Stimulated activated CD4-positive, alpha-beta T cell treated with anti-CD3 and anti-CD28 coated beads, Interleukin-12 subunit alpha, Interleukin-12 subunit beta, amount 100 ng/mL, for 4 hours (primary cell): ENCODE measurements at regions not wholly inside any gene's neighbourhood (a gene's known extent, or its start where the extent isn't known, plus 50 kb on each side); places are given as distances from the start of the nearest gene placed in this dataset.
"Not testable (repeated sequence)": the region's sequence is repeated elsewhere in the genome, so short reads cannot be mapped to it uniquely, and the experiment has no call there.

Experiments used
- DNase-seq: peaks from one replicate; pipeline ENCODE4 v3.0.0-alpha.2; 2020

DNA sequence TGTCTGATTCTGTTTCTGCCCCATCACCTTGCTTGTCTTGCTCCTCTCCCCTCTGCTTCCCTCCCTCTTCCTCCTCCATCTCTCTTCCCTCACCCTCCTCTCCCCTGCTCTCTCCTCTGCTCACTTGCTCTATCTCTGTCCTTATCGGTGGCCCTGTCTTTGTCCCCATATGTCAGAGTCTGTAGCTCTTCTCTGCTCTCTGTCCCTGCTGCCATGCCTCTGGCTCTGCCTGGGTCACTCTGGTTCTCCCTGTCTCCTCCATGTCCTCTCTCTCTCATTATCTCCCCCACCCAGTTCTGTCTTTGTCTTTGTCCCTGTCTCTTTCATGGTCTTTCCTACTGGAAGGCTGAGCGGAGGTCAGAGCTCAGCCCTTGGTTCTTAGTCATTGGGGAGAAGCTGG is 169.1 kb upstream of the NLRP1 start:
- no peak for DNase-seq

DNA sequence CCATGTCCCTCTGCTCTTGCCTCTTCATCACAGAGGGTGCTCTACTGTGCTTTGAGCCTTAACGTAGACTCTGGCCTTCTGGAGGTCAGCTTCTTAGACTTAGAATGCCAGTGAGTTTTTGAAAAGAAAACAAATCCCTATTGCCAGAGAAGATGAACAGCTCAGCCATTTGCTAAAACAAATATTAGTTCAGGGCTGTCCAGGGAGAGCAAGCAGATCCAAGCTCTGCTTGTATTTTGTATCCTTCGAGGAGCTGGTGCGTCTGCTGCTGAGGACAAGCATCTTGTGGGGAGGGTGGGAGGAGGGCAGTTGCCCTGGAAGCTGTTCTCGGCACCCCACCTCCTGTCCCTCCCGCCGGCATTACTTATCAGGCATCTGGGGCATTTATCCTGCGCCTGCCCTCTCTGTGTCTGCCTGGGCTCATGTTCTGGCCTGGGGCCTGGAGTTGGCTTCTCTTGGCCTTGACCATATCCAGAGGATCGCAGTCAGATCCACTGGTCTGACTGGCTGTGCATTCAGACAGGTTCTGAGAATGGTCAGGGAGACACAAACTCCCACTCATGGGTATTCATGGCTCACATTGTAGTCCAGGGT is 173.1 kb upstream of the NLRP1 start:
- no peak for DNase-seq

DNA sequence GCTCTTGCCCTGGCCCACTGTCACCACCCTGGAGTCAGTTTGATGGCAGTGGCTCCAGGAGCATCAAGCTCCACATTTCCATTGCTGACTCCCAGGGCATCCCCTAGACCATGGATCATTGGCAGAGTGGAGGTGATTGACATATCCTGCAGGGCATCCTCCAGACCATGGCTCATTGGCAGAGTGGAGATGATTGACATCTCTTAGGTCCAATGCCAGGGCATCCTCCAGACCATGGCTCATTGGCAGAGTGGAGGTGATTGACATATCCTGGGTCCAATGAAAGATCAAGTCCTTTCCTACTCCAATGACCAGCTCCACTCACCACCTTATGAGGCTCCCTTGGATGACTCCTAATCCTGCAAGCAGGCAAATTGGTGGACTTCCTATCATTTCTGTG is 174.3 kb upstream of the NLRP1 start:
- no peak for DNase-seq

DNA sequence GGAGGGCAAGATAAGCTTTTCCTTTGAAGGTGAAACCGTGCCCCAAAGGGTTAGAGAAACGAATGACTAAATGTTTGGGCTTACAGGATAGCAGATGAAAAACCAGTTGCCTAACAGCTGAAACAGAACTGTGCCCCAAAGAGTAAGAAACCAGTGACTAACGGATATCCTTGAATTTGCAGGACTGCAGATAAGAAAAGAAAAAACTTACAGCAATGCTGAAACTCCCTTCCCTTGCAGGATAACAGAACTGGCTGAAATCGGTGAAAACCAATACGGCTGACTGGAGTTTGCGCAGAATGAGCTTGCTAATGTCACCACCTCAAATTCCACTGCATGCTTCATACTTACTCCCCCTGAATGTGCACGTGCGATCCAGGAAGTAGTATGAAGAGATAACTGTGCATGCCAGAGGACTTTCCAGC is 175.2 kb upstream of the NLRP1 start:
- DNase-seq, result no peak

DNA sequence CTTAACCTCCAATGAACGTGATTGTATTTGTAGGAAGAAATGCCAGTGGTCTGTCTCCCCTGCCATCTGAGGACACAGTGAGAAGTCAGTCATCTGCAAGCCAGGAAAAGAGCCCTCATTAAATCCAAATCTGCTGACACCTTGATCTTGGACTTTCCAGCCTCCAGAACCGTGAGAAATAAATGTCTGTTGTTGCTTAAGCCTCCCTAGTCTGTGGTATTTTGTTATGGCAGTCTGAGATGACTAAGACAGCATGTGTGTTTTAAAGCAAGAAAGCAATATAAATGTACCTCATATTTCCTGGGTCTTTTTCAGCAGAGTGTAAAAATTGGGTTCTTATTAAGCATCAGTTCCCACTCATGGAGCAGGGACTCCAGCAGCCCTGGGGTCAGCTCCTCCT is 177.9 kb upstream of the NLRP1 start:
- DNase-seq, result no peak

DNA sequence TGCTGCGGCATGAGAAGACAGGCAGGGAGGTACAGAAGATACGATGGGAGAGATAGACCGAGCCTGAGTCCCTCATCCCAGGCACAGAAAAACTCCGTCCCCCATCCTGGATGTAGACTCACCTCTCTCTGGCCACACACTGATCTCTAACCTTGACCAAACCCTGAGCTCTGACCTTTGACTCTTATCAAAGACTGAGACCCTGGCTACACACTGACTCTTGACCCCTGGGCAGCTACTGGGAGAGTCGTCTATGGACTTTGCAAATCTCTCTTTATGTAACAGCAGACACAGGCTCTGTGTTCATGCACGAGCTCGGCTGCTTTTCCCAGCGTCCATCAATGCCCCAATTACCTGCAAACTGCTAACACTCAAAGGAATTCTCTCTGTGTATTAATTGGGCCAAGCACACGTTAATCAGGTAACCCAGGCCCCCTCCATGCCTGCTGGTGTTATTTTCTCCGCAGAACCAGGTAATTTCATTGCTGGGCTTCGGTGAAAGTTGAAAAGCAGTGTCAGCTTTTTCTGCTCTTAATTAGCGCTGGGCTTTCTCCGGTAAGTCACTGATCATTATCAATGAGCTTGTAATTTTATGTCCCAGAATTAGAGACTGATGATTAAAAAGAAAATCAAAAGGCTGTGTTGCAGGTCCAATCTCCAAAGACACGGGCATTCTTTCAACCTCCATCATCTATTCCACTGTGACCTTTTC is 179.4 kb upstream of the NLRP1 start:
- DNase-seq, result no peak

DNA sequence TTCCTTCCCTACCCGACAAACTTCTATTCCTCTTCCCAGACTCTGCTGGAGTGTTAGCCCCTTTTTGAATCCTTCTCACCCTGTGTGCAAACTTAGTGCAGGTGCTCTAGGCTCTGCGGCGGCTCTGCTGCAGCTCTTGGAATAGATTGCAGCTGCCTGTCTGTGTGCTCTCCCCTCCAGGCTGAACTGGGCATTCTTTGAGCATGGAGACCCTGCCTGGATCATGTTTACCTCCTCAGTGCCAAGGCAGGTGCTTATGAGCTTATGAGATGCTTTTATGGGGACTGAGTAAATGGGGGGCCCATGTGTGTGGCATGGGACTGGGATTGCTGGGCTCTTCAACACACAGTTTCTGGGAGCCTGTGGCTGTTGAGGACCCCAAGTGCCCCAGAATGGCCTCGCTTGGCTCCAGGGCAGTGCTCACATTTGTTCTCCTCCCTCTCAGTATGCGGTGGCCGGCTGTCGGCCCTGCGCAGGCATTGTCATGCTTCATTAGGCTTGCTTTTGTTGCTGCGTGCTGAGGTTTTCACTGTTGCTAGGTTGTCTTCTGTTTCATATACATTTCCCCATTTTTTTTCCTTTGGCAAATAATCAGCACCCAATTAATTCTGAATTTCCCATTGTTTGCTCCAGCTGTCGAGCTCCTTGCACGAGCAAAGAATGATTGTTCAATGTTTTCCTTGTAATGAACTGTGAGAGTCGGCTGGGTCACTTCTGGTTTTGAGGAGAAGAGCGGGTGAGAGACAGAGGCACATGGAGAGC is 185.5 kb upstream of the NLRP1 start:
- DNase-seq, result no peak

DNA sequence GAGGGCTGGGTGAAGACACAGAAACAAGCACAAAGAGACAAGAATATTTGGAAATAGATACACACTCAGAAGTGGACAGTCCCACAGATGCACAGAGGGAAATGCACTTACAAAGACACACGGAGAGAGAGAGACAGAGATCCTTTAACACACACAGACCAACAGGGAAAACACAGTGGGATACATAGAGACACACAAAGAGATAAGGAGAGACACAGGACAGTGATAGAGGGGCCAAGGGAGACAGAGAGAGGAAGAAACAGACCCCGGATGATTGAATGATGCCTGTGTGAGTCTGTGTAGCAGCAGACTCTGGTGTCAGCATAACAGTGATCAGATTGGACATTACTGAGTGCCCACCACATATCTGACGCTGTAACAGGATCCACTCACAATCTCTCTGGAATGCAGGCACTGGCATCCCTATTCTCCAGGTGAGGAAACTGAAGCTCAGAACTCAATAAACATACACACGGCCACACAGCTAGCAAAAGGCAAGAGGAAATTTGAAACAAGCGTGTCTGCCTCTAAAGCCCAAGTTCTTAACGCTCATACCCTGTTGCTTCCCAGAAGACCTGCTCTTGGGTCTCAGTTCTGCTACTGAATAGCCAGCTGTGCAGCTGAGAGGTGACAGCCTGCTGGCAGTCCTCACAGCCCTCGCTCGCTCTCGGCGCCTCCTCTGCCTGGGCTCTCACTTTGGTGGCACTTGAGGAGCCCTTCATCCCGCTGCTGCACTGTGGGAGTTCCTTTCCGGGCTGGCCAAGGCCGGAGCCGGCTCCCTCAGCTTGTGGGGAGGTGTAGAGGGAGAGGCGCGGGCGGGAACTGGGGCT is 186.3 kb upstream of the NLRP1 start:
- DNase-seq, result no peak

DNA sequence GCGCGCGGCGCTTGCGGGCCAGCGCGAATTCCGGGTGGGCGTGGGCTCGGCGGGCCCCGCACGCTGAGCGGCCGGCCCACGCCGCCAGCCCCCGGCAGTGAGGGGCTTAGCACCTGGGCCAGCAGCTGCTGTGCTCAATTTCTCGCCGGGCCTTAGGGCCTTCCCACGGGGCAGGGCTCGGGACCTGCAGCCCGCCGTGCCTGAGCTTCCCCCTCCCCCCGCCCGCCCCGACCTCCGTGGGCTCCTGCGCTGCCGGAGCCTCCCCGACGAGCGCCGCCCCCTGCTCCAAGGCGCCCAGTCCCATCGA is 186.9 kb upstream of the NLRP1 start:
- not testable (repeated sequence) for DNase-seq

DNA sequence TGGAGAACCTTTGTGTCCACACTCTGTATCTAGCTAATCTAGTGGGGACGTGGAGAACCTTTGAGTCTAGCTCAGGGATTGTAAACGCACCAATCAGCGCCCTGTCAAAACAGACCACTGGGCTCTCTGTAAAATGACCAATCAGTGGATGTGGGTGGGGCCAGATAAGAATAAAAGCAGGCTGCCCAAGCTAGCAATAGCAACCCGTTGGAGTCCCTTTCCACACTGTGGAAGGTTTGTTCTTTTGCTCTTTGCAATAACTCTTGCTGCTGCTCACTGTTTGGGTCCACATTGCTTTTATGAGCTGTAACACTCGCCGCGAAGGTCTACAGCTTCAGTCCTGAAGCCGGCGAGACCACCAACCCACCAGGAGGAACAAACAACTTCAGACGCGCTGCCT is 187.7 kb upstream of the NLRP1 start:
- DNase-seq, result not testable (repeated sequence)

DNA sequence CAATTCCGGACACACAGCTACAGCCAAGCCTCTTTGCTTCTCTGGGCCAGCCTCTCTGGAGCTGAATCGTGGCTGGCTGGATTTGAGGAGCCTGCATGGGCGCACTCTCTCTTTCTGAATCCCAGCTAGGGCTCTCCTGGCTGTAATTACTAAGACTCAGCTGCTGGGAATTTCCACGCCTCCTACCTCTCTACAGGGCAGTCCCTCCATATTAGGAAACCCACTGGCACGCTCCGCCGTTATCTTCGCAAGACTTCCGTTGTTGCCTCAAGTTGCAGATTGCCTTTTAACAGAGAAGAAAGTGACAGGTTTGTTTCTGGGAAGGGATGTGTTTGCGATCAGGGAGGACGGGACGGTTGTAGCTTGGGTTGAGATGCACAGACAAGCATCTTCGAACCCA is 188.4 kb upstream of the NLRP1 start:
- DNase-seq, result no peak

DNA sequence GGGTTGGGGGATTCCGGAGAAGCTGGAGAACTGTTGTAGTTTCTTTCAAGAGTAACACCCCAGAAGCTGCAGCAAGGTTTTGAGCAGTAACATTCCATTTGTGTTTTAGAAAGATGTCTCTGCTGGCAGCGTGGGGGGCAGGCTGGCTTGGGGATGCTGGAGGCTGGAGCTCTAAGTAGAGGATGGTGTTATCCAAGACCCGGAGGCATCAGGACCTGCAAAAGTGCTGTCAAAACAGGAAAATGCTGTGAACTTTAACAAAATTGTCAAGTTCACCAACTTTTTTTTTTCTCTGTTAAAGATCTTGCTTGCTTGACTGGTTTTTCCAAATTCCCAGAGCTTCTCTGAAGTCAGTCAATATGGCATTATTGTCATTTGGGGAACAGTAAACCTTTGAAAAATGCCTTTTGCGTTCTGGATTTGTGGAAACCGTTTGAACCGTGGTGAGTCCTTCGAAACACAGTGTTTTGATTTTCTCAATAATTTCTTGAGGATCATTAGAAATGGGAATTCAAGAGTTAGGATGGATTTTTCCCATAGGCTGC is 189.6 kb upstream of the NLRP1 start:
- no peak for DNase-seq

DNA sequence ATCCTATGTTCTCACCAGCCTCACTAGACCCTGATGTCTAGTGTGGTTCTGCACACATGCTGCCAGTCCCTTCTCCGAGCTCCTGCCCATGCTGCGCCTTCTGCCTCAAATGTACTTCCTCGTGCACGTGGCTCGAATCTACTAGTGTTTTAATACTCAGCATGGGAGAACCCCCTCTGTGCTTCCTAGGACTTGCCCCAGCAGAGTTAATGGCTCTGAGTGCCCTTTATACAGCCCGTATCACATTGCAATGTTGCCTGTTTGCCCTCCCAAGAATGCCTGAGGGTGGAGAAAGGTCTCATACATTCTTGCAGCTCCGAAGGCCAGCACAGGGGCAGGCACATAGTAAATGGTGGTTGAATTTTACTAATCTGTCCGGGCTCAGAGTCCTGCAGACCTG is 190.8 kb upstream of the NLRP1 start:
- no peak for DNase-seq

DNA sequence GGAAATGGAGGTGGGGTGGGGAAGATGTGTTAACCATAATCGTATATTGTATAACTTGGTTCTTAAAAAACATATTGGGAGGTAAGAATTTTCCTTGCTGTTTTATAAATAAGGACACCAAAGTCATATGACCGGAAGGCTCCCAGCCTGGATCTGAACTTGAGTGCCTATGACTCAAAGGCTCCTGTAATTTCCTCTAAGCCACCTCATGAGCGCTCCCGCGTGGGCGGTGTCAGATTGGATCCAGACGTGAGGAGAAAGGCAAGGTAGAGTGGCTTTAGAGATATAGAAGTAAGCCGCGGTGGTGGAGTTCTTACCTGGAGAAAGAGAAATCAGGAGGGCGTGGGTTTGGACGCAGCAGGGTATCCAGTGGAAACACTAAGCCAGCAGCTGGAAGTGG is 196.2 kb upstream of the NLRP1 start:
- no peak for DNase-seq

DNA sequence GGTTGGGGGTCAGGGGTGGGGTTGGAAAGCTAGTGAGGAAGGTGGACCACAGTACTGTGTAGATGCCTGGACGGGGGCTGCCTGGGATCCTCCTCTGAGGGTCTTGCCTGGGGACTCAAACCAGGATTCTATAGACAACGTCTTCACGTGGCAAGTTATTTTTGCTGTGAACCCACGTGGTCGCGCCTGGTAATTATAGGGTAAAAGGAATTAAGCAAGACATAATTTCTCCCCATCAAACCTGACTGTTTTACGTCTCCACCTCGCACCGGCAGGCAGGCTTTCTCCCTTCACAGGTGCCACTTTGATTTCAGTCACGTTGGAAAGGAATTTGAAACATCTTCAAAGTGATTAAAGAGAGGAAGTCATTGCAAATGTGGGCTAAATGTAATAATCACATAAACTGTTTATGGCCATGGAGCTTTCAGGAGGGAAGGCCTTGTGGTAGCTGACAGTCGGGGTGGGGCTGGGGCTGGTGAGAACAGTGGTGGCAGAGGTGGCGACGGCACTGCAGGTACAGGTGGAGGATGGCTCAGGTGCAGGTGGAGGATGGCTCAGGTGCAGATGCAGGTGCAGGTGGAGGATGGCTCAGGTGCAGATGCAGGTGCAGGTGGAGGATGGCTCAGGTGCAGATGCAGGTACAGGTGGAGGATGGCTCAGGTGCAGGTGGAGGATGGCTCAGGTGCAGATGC is 197.1 kb upstream of the NLRP1 start:
- no peak for DNase-seq

DNA sequence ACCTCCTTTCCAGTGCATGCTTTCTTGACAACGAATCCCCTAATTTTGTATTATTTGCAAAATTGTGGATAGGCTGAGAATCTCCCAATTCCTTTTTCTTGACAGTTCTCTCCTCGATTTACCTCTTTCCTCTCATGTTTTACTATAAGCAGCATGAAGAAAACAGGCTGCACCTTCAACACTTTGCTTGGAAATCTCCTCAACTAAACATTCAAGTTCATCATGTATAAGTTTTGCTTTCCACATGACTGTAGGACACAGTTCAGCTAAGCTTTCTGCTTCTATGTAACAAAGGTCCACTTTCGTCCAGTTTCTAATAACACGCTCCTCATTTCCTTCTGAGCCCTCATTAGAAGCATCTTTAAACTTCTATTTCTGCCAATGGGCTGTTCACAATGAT is 199.0 kb upstream of the NLRP1 start:
- DNase-seq, result no peak

DNA sequence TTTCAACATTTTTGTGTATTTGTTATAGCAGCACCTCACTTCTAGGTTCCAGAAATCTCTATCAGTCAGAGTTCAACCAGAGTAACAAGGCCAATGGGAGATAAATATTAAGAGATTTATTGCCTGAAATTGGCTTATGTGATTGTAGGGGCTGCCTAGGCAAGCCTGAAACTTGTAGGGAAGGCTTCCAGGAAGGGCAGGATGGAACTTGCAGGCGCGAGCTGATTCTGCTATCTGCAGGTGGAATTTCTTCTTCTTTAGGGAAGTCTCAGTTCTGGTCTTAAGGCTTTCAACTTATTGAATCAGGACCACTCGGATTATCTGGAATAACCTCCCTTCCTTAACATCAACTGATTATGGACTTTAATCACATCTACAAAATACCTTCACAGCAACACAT is 199.5 kb upstream of the NLRP1 start:
- DNase-seq, result no peak

DNA sequence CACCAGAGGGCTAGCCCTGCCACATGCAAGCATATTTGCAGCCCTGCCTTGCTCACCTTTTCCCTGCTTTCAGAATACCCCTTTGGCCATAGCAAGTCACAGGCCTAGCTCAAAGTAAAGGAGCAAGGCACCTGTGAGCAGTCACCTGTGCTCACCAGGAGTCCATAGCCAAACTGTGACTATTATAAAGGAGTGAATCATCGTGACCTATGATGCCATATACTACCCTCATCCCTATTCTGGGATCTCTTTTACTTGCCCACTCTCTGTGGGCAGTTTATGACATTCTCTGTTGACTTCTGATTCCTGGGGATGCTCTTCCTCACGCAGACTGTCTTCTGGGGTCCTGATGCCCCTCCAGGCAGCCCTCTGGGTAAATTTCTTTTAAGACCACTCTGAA is 200.5 kb upstream of the NLRP1 start:
- DNase-seq, result no peak

DNA sequence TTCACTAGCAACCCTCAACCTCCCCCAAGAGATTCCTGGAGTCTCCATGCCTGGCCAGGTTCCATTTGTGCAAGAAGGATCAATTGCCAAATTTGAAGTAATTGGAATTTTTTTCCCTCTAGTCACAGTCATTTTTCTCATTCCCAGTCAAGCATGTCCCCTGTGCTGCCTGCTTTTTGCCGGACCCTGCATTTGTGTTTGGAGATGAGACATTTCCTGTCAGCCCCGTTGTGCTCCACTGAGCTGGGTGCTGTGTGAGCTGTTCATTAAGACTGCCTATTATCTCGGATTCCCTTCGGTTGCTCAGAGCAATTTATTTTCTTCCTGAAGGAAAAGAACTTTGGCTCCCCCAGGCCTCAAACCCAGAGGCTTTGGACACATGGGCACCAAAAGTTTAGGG is 201.0 kb upstream of the NLRP1 start:
- DNase-seq, result no peak

DNA sequence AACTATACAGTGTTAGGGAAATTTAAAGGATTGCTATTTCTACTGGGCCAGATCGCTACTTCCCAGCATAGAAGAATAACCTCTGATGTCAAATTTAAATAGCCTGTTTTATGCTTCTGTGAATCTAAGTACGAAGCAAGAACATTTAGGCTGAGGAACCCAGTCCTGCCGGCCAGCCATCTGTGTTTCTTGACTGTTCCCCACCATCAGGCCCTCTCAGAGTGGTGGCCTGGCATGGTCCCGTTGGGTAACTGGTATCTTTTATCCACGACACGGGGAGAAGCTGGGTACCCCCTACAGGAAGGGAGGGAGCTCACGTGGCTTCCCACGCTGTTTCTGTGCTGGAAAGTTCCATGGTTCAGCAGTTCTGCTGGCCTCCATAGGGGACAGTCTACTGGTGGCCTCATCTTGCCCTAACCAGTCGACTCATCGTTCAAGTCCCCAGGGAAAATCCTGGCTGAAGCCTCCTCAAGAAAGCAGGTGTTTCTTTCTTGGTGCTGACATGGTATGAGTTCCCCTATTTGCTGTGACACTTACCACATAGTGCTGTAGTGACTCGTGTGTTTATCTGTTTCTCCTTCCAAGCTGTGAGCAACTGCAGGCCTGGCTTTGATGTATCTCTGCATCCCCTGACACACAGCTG is 201.7 kb upstream of the NLRP1 start:
- no peak for DNase-seq

DNA sequence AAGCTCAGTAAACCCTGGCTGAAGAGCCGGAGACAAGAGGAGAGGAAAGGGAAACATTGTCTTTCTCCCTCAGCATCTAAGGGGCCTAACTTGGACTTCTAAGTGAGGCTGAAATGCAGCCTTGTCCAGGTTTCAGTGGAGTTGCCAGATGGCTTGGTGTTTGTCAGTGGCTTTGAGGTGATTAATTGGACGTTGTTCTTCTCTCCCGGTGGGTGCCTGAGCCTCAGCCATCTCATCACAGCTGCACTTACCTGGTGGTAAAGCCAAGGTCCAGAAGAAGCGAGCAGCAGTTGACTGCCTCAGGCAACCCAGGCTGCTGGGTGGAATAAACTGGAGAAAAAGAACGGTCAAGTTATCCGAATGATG is 202.2 kb upstream of the NLRP1 start:
- DNase-seq, result no peak

DNA sequence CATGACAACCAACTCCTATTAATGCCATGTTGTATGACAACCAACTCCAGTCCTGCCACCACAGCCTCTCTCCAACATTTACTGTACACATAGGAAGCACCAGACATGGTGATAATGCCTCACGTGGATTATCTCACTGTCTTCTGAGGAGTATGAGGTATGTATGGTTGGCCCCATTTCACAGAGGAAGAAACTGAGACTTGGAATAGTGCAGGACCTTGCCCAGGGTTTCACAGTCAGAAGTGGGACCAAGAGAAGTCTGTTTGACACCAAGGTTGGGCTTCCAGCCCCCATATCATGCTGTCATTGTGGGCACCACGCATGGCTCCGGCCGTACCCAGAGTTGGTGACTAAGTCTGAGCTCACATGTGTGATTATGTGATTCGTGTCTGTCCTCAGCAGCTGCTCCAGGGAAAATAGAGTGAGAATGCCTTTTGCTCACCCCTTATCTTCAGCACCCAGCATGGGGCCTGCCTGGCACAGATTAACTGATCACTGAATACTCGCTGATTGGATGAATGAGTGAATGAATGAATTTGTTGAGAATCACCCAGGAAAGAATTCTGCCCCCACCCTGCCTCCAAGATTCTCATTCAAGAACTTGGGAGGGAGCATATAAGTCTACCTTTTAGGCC is 204.1 kb upstream of the NLRP1 start:
- DNase-seq, result no peak
